Midbrain (tissue), 1 donor: ENCODE measurements at regions not wholly inside any gene's neighbourhood (a gene's known extent, or its start where the extent isn't known, plus 50 kb on each side); places are given as distances from the start of the nearest gene placed in this dataset.
"Not testable (repeated sequence)": the region's sequence is repeated elsewhere in the genome, so short reads cannot be mapped to it uniquely, and the experiment has no call there.

ENCODE experiments used
- DNase-seq: peaks from one replicate; lab custom pipeline; 2025; lab: John Stamatoyannopoulos, UW

- no peak for DNase-seq
These were observed 51.2 kb downstream of the OR13H1 start for GRCh38 chrX:131595120-131595519.

GRCh38 chrX:131607792-131608369 lies 64.0 kb downstream of the OR13H1 start:
- DNase-seq: no peak

GRCh38 chrX:131609480-131609879 lies 65.6 kb downstream of the OR13H1 start:
- no peak for DNase-seq

- DNase-seq: no peak
These were observed 69.4 kb downstream of the OR13H1 start for GRCh38 chrX:131613260-131613659.

- no peak for DNase-seq
These were observed 70.4 kb downstream of the OR13H1 start for GRCh38 chrX:131614241-131614640.

GRCh38 chrX:131617182-131617581 lies 73.3 kb downstream of the OR13H1 start:
- no peak for DNase-seq

- no peak for DNase-seq
These were observed 77.8 kb downstream of the OR13H1 start for GRCh38 chrX:131621650-131622049.

- no peak for DNase-seq
These were observed 82.9 kb downstream of the OR13H1 start for GRCh38 chrX:131626681-131627296.

- DNase-seq: no peak
These were observed 86.7 kb downstream of the OR13H1 start for GRCh38 chrX:131630534-131630933.

- peak; percentile 71 for DNase-seq
These were observed 89.5 kb downstream of the OR13H1 start for GRCh38 chrX:131633285-131633917.

GRCh38 chrX:131634900-131635299 lies 91.0 kb downstream of the OR13H1 start:
- no peak for DNase-seq

- DNase-seq: no peak
These were observed 102.2 kb downstream of the OR13H1 start for GRCh38 chrX:131646106-131646505.

- no peak for DNase-seq
These were observed 105.9 kb downstream of the OR13H1 start for GRCh38 chrX:131649741-131650140.

- no peak for DNase-seq
These were observed 107.0 kb downstream of the OR13H1 start for GRCh38 chrX:131650637-131651410.

GRCh38 chrX:131663726-131664125 lies 119.9 kb downstream of the OR13H1 start:
- not testable (repeated sequence) for DNase-seq

- DNase-seq: no peak
These were observed 127.9 kb downstream of the OR13H1 start for GRCh38 chrX:131671735-131672134.

- DNase-seq: no peak
These were observed 131.8 kb downstream of the OR13H1 start for GRCh38 chrX:131675596-131676194.

GRCh38 chrX:131677655-131678628 lies 134.1 kb downstream of the OR13H1 start:
- DNase-seq: peak; percentile 13

- DNase-seq: not testable (repeated sequence)
These were observed 138.9 kb downstream of the OR13H1 start for GRCh38 chrX:131682735-131683134.

- no peak for DNase-seq
These were observed 149.5 kb downstream of the OR13H1 start for GRCh38 chrX:131693359-131693758.

- DNase-seq: not testable (repeated sequence)
These were observed 153.1 kb downstream of the OR13H1 start for GRCh38 chrX:131696989-131697388.
